ENCODE measurements at regions not wholly inside any gene's neighbourhood (a gene's known extent, or its start where the extent isn't known, plus 50 kb on each side); places are given as distances from the start of the nearest gene placed in this dataset.
"Not testable (repeated sequence)": the region's sequence is repeated elsewhere in the genome, so short reads cannot be mapped to it uniquely, and the experiment has no call there.

DNA sequence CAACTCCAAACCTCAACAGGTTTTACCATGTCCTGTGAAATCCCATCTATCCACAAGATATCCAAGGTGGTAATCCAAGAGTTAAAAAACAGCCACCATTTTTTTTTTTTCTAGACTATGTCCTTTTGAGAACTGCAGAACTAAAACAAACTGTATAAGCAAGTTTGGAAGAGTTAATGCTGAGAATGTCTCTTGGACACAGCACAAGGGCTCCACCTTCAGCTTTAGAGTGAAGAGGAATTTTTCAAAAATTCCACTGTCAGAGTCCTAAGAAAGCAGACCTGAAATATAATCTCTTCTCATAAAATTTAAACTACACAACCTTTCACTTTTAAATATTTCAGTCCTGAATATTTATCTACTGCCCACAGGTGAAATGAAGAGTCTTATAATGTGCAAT, 167.8 kb upstream of the CCNG1 start:
- H3K4me1 ChIP-seq (ENCODE audit: control insufficient read depth, insufficient read depth, low read length), result no peaks in the 10 kb centered on the region
- no peak overlapping the region for H3K4me3 ChIP-seq (ENCODE audit: low read length)
- no peak overlapping the region for H3K27ac ChIP-seq (ENCODE audit: low read length)
- peaks cover 2% of the 10 kb centered on the region for H3K9me3 ChIP-seq (ENCODE audit: control insufficient read depth, low read length)
- intact Hi-C loops (cut with DNase I), result no loop called here
- no peaks in the 10 kb centered on the region for H3K27me3 ChIP-seq (ENCODE audit: control insufficient read depth, insufficient read depth)
- DNase-seq (no peak), ATAC-seq (no peak)

DNA sequence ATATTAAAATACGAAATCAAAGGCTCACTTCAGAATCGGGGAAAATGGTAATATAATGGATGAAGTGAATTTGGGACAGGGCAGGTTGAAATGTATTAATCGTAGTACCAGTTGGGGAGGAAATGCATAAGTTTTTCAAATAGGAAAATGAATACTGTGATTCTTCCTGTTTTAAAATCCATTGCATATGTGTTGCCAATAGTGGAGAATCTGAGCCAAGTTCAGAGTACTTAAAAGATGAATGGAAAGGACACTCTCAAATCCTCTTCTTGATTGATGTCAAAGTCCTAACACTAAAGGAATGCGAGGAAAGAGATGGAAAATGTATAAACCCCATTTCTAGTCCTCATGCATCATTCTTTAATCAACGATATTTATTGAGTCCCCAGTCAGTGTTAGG, 160.9 kb upstream of the CCNG1 start:
- DNase-seq, result no peak
- 72% methylated on average over 5 of the region's 5 CpGs for WGBS
- no peak for ATAC-seq
- Histone ChIP-seq H3K9me3 (ENCODE audit: control insufficient read depth, low read length) (peaks cover 2% of the 10 kb centered on the region), H3K27ac (ENCODE audit: low read length) (no peak overlapping the region), H3K4me3 (ENCODE audit: low read length) (no peak overlapping the region), H3K27me3 (ENCODE audit: control insufficient read depth, insufficient read depth) (no peaks in the 10 kb centered on the region), H3K4me1 (ENCODE audit: control insufficient read depth, insufficient read depth, low read length) (no peaks in the 10 kb centered on the region)
- intact Hi-C loops (cut with DNase I), result no loop called here

DNA sequence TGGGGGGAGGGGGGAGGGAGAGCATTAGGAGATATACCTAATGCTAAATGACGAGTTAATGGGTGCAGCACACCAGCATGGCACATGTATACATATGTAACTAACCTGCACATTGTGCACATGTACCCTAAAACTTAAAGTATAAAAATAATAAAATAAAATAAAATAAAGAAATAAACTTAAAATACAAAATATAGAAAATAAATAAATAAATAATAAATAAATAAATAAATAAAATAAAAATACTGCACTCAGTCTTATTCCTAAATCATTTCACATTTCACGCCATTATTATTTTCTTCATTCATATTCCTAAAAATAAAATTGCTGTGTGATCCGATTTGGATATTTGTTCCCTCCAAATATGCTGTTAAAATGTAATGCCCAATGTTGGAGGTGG, 156.5 kb upstream of the CCNG1 start:
- H3K27ac ChIP-seq (ENCODE audit: low read length); ATAC-seq; H3K4me1 ChIP-seq (ENCODE audit: control insufficient read depth, insufficient read depth, low read length); intact Hi-C loops (cut with DNase I); DNase-seq; H3K4me3 ChIP-seq (ENCODE audit: low read length); H3K9me3 ChIP-seq (ENCODE audit: control insufficient read depth, low read length); H3K27me3 ChIP-seq (ENCODE audit: control insufficient read depth, insufficient read depth): not testable (repeated sequence)
- WGBS, result 60% methylated on average over 3 of the region's 3 CpGs

DNA sequence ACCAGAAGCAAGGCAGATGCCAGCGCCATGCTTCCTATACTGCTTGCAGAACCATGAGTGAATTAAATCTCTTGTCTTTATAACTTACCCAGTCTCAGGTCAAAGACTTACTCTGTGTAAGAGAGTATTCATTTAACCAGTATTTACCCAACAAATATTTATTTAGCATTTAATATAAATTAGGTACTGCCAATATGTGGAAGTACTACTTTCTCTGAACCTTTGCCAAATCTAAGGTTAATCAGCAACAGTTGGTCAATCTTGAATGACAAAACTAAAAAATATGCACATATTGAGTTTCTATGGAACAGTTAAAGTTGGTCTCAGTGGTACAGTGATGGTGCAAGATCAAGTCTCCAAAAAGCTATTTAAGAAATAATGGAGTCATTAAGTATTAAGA, 155.9 kb upstream of the CCNG1 start:
- H3K27me3 ChIP-seq (ENCODE audit: control insufficient read depth, insufficient read depth), result no peaks in the 10 kb centered on the region
- DNase-seq (no peak), ATAC-seq (no peak)
- H3K4me3 ChIP-seq (ENCODE audit: low read length), result no peak overlapping the region
- no peaks in the 10 kb centered on the region for H3K4me1 ChIP-seq (ENCODE audit: control insufficient read depth, insufficient read depth, low read length)
- no peaks in the 10 kb centered on the region for H3K9me3 ChIP-seq (ENCODE audit: control insufficient read depth, low read length)
- intact Hi-C loops (cut with DNase I), result no loop called here
- 95% methylated on average over 1 of the region's 1 CpG for whole genome bisulfite sequencing
- H3K27ac ChIP-seq (ENCODE audit: low read length), result no peak overlapping the region

DNA sequence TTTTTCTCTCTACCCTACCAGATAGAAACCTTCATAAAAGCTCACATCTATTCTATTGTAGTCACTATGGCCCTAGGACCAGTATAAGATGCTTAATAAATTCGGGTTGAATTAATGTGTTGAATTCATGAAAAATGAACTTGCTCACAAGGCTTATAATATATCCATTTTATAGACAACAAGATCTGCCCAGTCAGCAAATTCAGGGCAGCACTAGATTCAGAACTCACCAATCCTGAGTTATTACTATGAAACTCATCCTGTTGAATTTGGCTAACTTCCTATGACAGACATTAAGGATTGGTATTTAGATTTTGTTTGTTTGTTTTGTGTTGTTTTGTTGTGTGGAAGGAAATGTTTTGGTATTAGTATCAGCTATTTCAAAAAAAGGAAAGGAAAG, 143.6 kb upstream of the CCNG1 start:
- H3K4me1 ChIP-seq (ENCODE audit: control insufficient read depth, insufficient read depth, low read length), result no peaks in the 10 kb centered on the region
- H3K27me3 ChIP-seq (ENCODE audit: control insufficient read depth, insufficient read depth), result peaks cover 3% of the 10 kb centered on the region
- DNase-seq (no peak), ATAC-seq (no peak)
- H3K4me3 ChIP-seq (ENCODE audit: low read length), result no peak overlapping the region
- WGBS, result 68% methylated on average over 1 of the region's 1 CpG
- no peaks in the 10 kb centered on the region for H3K9me3 ChIP-seq (ENCODE audit: control insufficient read depth, low read length)
- intact Hi-C loops (cut with DNase I), result no loop called here
- H3K27ac ChIP-seq (ENCODE audit: low read length), result no peak overlapping the region

DNA sequence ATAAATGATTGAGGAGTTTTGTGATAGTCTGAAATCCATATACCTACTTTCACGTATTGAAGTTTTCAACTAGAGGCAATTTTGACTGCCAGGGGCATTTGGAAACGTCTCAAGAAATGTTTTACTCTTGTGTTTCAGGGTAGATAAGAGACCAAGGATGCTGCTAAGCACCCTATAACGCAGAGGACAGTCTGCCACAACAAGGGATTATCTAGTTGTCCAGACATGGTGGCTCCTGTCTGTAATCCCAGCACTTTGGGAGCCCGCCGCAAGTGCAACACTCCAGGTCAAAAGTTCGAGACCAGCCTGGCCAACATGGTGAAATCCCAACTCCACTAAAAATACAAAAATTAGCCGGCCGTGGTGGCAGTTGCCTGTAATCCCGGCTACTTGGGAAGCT, 133.7 kb upstream of the CCNG1 start:
- intact Hi-C loops (cut with DNase I), result no loop called here
- no peak overlapping the region for H3K4me3 ChIP-seq (ENCODE audit: low read length)
- no peak overlapping the region for H3K27ac ChIP-seq (ENCODE audit: low read length)
- 60% methylated on average over 9 of the region's 9 CpGs for WGBS
- DNase-seq (no peak), ATAC-seq (no peak)
- no peaks in the 10 kb centered on the region for H3K27me3 ChIP-seq (ENCODE audit: control insufficient read depth, insufficient read depth)
- no peaks in the 10 kb centered on the region for H3K9me3 ChIP-seq (ENCODE audit: control insufficient read depth, low read length)
- no peaks in the 10 kb centered on the region for H3K4me1 ChIP-seq (ENCODE audit: control insufficient read depth, insufficient read depth, low read length)

DNA sequence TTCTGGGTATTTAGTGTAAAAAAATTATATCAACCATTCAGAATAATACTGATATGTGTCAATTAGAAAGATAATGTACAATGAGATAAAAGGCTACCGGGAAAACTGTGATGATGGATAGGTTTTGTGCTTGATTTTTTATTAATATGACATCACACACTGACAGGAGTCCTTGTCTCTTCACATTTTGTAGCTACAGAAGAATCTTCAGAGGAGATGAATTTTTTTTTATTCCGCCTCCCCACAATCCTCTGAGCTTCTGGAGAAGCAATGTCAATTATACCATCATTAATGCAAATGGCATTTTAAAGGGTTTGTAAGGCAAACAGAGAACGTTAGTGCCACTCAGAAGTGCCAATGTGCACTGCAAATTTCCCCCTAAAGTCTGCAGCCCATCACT, 131.7 kb upstream of the CCNG1 start:
- DNase-seq (no peak), ATAC-seq (no peak)
- Histone ChIP-seq H3K9me3 (ENCODE audit: control insufficient read depth, low read length) (no peaks in the 10 kb centered on the region), H3K27ac (ENCODE audit: low read length) (no peak overlapping the region), H3K27me3 (ENCODE audit: control insufficient read depth, insufficient read depth) (no peaks in the 10 kb centered on the region), H3K4me1 (ENCODE audit: control insufficient read depth, insufficient read depth, low read length) (no peaks in the 10 kb centered on the region), H3K4me3 (ENCODE audit: low read length) (no peak overlapping the region)
- 53% methylated on average over 3 of the region's 3 CpGs for WGBS
- intact Hi-C loops (cut with DNase I), result no loop called here

DNA sequence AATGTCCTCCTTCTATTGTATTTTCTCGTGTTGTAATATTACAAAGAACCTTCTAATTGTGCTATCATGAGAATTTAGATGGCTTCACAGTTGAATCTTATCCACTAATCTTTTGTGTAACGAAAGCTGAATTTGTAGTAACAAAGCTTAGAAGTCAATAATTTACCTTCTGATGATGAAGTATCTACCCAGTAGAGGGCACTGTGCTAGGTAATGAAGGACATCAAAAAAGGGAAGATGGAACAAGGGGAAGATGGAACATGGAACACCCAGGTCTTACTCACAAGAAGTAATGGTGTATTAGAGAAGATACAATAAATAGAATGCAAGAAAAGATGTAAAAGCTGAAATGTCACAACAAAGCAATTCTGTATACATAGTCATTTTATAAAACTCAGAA, 131.0 kb upstream of the CCNG1 start:
- H3K27ac ChIP-seq (ENCODE audit: low read length), result no peak overlapping the region
- ATAC-seq (no peak), DNase-seq (no peak)
- 60% methylated on average over 2 of the region's 2 CpGs for WGBS
- H3K9me3 ChIP-seq (ENCODE audit: control insufficient read depth, low read length), result no peaks in the 10 kb centered on the region
- H3K27me3 ChIP-seq (ENCODE audit: control insufficient read depth, insufficient read depth), result no peaks in the 10 kb centered on the region
- intact Hi-C loops (cut with DNase I), result no loop called here
- H3K4me1 ChIP-seq (ENCODE audit: control insufficient read depth, insufficient read depth, low read length), result no peaks in the 10 kb centered on the region
- no peak overlapping the region for H3K4me3 ChIP-seq (ENCODE audit: low read length)

DNA sequence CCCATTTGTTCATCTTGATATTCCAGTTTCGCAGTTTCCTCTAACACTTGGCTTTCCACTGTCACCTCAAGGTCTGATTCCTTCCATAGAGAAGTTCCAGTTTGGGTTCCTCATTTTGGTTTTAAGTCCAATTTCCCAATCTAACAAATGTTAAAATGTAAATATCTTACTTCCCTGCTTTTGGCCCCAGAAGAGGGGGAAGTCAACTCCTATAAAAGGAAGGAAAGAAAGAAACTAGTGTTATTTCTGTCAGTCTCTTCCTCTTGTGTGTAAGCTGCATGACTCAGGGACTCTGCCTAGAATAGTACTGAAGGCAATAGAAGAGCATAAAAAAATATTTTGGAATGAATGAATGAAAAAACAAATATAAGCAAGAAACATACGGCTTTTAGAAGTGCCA, 127.5 kb upstream of the CCNG1 start:
- Histone ChIP-seq H3K4me3 (ENCODE audit: low read length) (no peak overlapping the region), H3K4me1 (ENCODE audit: control insufficient read depth, insufficient read depth, low read length) (no peaks in the 10 kb centered on the region), H3K27me3 (ENCODE audit: control insufficient read depth, insufficient read depth) (no peaks in the 10 kb centered on the region), H3K9me3 (ENCODE audit: control insufficient read depth, low read length) (no peaks in the 10 kb centered on the region), H3K27ac (ENCODE audit: low read length) (no peak overlapping the region)
- no peak for DNase-seq
- intact Hi-C loops (cut with DNase I), result no loop called here
- 63% methylated on average over 2 of the region's 2 CpGs for WGBS
- no peak for ATAC-seq

DNA sequence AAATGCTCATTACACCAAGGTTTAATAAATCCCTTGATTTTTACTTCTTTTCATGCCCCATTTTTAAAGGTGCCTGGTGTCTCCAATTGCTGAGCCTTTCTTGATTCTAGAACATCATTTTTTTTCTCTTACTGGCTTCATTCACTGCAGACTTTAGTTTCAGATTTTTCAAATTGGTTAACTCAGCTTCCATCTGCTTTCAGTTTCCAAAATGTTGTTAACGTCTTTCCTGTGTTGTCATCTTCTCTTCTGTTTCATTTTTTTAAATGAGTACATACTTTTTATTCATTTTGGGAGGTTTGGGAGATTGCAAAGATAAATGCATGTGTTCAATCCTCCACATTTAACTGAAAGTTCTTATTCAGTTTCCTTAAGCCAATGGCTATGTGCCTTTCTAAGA, 126.4 kb upstream of the CCNG1 start:
- no peak for ATAC-seq
- no peak overlapping the region for H3K27ac ChIP-seq (ENCODE audit: low read length)

DNA sequence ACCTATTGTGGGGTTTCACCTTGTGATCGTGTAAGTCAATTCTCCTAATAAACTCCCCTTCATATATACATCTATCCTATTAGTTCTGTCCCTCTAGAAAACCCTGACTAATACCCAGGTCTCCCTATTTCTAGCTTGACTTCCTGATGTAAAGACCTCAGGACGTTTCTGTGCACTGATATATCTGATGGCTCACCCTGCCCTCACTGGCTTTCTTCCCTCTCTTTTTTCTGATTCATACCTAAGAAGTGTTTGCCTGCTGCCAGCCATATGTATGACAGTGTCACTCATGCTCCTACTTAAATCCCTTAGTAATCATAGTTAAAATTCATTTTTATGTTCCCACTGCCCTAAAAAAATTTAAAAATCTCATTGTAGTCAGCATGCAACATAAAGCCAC, 124.8 kb upstream of the CCNG1 start:
- WGBS, result 58% methylated on average over 2 of the region's 2 CpGs
- no peak for ATAC-seq
- no peak overlapping the region for H3K4me3 ChIP-seq (ENCODE audit: low read length)
- no peaks in the 10 kb centered on the region for H3K9me3 ChIP-seq (ENCODE audit: control insufficient read depth, low read length)
- no peaks in the 10 kb centered on the region for H3K27me3 ChIP-seq (ENCODE audit: control insufficient read depth, insufficient read depth)
- no peak for DNase-seq
- intact Hi-C loops (cut with DNase I), result no loop called here
- H3K27ac ChIP-seq (ENCODE audit: low read length), result no peak overlapping the region
- no peaks in the 10 kb centered on the region for H3K4me1 ChIP-seq (ENCODE audit: control insufficient read depth, insufficient read depth, low read length)

More for the DNA sequence above, 126.4 kb upstream of the CCNG1 start:
- Histone ChIP-seq H3K4me1 (ENCODE audit: control insufficient read depth, insufficient read depth, low read length) (no peaks in the 10 kb centered on the region), H3K4me3 (ENCODE audit: low read length) (no peak overlapping the region), H3K27me3 (ENCODE audit: control insufficient read depth, insufficient read depth) (no peaks in the 10 kb centered on the region), H3K9me3 (ENCODE audit: control insufficient read depth, low read length) (no peaks in the 10 kb centered on the region)
- DNase-seq, result no peak
- WGBS, result 39% methylated on average over 1 of the region's 1 CpG
- intact Hi-C loops (cut with DNase I), result no loop called here

DNA sequence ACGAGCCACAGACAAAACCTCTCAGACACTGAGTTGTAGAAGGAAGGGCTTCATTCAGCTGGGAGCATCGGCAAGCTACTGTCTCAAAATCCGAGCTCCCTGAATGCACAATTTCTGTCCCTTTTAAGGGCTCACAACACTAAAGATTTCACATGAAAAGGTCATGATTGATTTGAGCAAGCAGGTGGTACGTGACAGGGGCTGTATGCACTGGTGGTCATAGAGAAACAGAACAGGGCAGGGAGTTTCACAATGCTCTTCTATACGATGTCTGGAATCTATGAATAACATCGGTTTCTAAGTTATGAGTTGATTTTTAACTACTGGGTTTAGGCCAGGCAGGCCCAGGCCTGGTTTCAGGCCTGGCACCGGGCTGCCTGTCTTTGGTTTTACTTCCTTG, 124.3 kb upstream of the CCNG1 start:
- not testable (repeated sequence) for H3K27me3 ChIP-seq (ENCODE audit: control insufficient read depth, insufficient read depth)

More for the DNA sequence above, 124.3 kb upstream of the CCNG1 start:
- H3K4me3 ChIP-seq (ENCODE audit: low read length); H3K9me3 ChIP-seq (ENCODE audit: control insufficient read depth, low read length); intact Hi-C loops (cut with DNase I); H3K4me1 ChIP-seq (ENCODE audit: control insufficient read depth, insufficient read depth, low read length); ATAC-seq; DNase-seq; H3K27ac ChIP-seq (ENCODE audit: low read length): not testable (repeated sequence)
- WGBS, result 68% methylated on average over 7 of the region's 7 CpGs
